Epithelial cell of proximal tubule (primary cell): ENCODE measurements at regions not wholly inside any gene's neighbourhood (a gene's known extent, or its start where the extent isn't known, plus 50 kb on each side); places are given as distances from the start of the nearest gene placed in this dataset.

Source experiments
- DNase-seq: peaks from one replicate; pipeline ENCODE4 v3.0.0-alpha.2; 2011; ENCODE audit warnings: low read depth
- H3K4me3 ChIP-seq: 2 replicates; pipeline ENCODE4 v1.5.1; 2011; ENCODE audit warnings: low read depth, mild to moderate bottlenecking, low read length
- TF ChIP-seq, protein P1 (sequence below): conservative IDR thresholded peaks from 2 replicates; pipeline ENCODE4 v1.5.1; 2012; ENCODE audit warnings: low read depth, mild to moderate bottlenecking, low read length

- H3K4me3 ChIP-seq: no peak overlapping the region
- TF ChIP-seq, protein P1, sequence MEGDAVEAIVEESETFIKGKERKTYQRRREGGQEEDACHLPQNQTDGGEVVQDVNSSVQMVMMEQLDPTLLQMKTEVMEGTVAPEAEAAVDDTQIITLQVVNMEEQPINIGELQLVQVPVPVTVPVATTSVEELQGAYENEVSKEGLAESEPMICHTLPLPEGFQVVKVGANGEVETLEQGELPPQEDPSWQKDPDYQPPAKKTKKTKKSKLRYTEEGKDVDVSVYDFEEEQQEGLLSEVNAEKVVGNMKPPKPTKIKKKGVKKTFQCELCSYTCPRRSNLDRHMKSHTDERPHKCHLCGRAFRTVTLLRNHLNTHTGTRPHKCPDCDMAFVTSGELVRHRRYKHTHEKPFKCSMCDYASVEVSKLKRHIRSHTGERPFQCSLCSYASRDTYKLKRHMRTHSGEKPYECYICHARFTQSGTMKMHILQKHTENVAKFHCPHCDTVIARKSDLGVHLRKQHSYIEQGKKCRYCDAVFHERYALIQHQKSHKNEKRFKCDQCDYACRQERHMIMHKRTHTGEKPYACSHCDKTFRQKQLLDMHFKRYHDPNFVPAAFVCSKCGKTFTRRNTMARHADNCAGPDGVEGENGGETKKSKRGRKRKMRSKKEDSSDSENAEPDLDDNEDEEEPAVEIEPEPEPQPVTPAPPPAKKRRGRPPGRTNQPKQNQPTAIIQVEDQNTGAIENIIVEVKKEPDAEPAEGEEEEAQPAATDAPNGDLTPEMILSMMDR: no peak
- DNase-seq: no peak
Measured at GRCh38 chr3:94512876-94513275, 450.0 kb downstream of the NSUN3 start.

DNA sequence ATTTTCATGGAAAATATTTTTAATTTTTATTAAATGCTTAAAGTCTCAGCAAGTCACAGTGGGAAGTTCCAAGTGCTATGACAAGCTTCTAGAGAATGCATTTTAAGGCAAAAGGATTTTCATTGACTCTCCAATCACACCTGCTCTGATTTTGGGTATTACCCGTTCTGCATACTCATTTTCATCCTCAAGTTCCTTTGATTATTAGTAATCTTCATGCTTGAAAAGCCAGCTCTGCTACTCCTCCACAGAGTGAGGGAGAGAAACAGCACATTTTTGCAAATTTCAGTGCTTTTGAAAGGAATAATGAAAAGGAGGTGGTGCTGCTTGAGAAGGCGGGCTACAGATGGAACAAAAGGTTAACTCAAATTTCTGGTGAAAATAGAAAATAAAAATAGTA lies 450.7 kb downstream of the NSUN3 start:
- TF ChIP-seq, protein P1: no peak
- no peak for DNase-seq
- no peak overlapping the region for H3K4me3 ChIP-seq

GRCh38 chr3:94515983-94516382 lies 453.1 kb downstream of the NSUN3 start:
- DNase-seq: no peak
- TF ChIP-seq, protein P1: no peak
- no peak overlapping the region for H3K4me3 ChIP-seq

GRCh38 chr3:94520364-94520763 lies 457.5 kb downstream of the NSUN3 start:
- TF ChIP-seq, protein P1: no peak
- no peak for DNase-seq
- H3K4me3 ChIP-seq: no peak overlapping the region

DNA sequence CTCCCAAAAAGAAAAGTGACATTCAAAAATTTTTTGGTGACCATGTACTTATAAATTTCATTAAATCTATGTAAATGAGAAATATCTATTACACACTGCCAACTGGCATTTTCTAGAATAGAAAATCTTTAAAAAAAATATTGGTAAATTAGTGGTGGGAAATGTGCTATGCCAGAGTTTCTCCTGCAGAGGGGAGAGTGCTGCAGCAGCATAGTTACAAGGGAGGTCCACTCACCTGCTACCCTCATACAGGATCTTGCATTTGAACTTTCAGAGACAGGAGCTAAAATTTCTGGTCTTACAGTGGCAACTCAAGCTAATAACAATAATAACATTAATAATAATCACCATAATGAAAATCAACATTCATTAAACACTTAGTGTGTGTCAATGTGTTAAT lies 459.6 kb downstream of the NSUN3 start:
- DNase-seq: no peak
- TF ChIP-seq, protein P1: peak; percentile 55
- H3K4me3 ChIP-seq: no peak overlapping the region

- TF ChIP-seq, protein P1: no peak
- DNase-seq: no peak
- H3K4me3 ChIP-seq: no peak overlapping the region
Measured at GRCh38 chr3:94524102-94524919, 461.4 kb downstream of the NSUN3 start.

- TF ChIP-seq, protein P1: peak; percentile 43
- H3K4me3 ChIP-seq: no peak overlapping the region
- DNase-seq: no peak
Measured at GRCh38 chr3:94525043-94525442, 462.2 kb downstream of the NSUN3 start.
